BE2C (cell line): ENCODE measurements at regions not wholly inside any gene's neighbourhood (a gene's known extent, or its start where the extent isn't known, plus 50 kb on each side); places are given as distances from the start of the nearest gene placed in this dataset.
A peak's percentile ranks its signal among the peaks of the same experiment; 100 is the strongest.

Source experiments
- DNase-seq: peaks from one replicate; pipeline ENCODE4 v3.0.0-alpha.2; 2020
- H3K27me3 ChIP-seq: fragments of 250-450 bp; sonication (Bioruptor Pico); 2 replicates; pipeline ENCODE4 v1.5.1; 2020; ENCODE audit warnings: mild to moderate bottlenecking
- H3K36me3 ChIP-seq: fragments of 250-450 bp; sonication (Bioruptor Pico); 2 replicates; pipeline ENCODE4 v1.5.1; 2020; ENCODE audit warnings: mild to moderate bottlenecking
- H3K4me1 ChIP-seq: fragments of 250-450 bp; sonication (Bioruptor Pico); 2 replicates; pipeline ENCODE4 v1.5.1; 2020
- H3K4me3 ChIP-seq: 2 replicates; pipeline ENCODE4 v1.5.1; 2011; ENCODE audit warnings: low read depth, low read length
- H3K9me3 ChIP-seq: fragments of 250-450 bp; sonication (Bioruptor Pico); 2 replicates; pipeline ENCODE4 v1.5.1; 2020
- TF ChIP-seq, protein P1 (sequence below): IDR thresholded peaks from 2 replicates; pipeline ENCODE4 v1.5.1; 2012; ENCODE audit warnings: mild to moderate bottlenecking, low read depth, low read length

DNA sequence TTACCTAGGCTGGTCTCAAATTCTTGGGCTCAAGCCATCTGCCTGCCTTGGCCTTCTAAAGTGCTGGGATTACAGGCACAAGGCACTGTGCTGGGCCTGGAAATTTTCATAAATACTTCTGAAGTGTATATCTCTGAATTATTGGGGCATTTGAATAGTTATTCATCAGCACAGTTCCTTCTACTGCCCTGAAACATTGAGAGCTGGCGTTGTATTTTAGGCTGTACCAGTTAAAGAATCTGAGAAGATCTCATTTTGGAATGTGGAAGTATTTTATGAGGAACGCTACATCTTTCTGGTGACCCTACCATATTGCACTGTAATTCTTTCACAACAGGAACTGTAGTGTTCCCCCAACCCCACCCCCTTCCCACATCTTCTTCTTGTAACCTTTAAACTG, 349.0 kb upstream of the RGS6 start:
- Histone ChIP-seq H3K4me1 (peaks cover 49% of the 10 kb centered on the region), H3K27me3 (no peaks in the 10 kb centered on the region), H3K9me3 (no peaks in the 10 kb centered on the region), H3K4me3 (no peak overlapping the region), H3K36me3 (no peaks in the 10 kb centered on the region)
- no peak for DNase-seq
- TF ChIP-seq, protein P1, sequence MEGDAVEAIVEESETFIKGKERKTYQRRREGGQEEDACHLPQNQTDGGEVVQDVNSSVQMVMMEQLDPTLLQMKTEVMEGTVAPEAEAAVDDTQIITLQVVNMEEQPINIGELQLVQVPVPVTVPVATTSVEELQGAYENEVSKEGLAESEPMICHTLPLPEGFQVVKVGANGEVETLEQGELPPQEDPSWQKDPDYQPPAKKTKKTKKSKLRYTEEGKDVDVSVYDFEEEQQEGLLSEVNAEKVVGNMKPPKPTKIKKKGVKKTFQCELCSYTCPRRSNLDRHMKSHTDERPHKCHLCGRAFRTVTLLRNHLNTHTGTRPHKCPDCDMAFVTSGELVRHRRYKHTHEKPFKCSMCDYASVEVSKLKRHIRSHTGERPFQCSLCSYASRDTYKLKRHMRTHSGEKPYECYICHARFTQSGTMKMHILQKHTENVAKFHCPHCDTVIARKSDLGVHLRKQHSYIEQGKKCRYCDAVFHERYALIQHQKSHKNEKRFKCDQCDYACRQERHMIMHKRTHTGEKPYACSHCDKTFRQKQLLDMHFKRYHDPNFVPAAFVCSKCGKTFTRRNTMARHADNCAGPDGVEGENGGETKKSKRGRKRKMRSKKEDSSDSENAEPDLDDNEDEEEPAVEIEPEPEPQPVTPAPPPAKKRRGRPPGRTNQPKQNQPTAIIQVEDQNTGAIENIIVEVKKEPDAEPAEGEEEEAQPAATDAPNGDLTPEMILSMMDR = no peak

DNA sequence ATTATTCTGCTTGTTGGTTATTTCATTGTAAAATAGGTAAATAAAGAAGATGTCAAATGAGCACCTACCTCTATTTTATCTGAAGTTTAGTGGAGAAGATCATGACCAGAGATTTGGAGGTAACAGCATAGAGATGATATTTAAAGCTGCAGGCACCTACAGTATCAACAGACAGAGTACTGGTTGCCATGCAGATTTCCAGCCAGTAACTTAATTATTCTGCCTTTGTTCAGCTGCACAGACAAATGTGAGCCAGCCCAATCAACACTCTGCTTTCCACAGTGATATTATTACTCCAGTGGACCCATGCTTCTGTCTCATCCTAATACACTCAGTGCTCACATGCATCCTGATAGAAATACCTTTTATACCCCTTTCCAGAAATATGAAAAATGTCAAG, 348.5 kb upstream of the RGS6 start:
- DNase-seq = no peak
- Histone ChIP-seq H3K4me1 (peaks cover 51% of the 10 kb centered on the region), H3K9me3 (no peaks in the 10 kb centered on the region), H3K36me3 (no peaks in the 10 kb centered on the region), H3K27me3 (no peaks in the 10 kb centered on the region), H3K4me3 (no peak overlapping the region)
- TF ChIP-seq, protein P1 = no peak

DNA sequence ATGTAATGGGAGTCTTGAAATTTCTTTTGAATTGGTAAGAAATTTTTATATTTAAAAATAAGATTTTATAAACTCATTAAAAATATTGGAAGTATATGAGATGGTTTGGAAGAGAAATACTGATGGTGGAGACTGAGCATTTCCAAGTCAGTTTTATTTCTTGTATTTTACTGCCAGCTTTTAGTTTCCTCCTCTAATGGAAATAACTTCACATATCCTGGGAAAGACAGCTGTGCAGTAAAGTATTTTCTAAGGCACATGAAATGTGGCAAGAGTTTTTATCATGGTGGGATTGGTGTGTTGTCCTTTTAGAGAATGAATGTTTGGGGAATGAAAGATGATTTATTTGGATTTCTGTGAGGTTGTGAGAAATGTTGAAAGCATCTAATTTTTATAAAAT, 346.9 kb upstream of the RGS6 start:
- no peak for DNase-seq
- Histone ChIP-seq H3K9me3 (no peaks in the 10 kb centered on the region), H3K36me3 (no peaks in the 10 kb centered on the region), H3K4me3 (no peak overlapping the region; the same call in 1 of the 2 replicates), H3K4me1 (peaks cover 46% of the 10 kb centered on the region), H3K27me3 (no peaks in the 10 kb centered on the region)
- TF ChIP-seq, protein P1 = no peak

DNA sequence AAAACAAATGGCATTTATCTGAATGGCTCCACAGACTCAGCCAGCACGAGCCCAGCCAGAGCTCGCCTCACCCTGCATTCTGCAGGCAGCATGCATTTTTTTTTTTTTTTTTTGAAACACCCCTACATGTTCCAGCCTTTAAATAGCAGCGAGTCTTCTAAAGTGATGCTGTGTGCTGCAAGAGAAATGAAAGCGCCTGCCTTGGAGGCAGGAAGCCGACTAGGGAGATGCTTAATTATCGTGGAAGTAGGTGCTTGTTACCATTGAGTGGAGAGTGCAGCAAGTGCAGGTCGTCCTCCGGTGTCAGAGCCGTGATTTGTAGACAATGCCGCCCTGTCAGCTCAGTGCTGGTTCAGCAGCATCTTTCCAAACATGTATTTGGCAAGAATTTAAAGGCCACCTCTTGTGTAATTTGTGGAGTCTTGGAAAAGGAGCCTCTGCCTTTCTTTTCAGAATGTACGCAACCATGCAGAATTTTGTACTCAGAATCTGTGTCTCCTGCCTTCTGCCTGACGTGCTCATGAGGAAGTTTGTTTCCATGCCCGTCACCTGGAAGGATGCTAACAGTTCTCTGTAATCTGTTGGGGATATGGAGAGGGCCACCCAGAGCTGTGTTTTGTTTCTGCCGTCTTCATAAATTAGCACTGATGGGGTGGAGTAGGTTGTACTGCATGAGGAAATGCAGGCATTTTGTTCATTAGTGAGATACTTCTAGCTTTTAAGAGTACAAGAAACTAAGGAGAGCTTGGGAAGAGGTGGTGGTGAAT, 345.9 kb upstream of the RGS6 start:
- Histone ChIP-seq H3K9me3 (no peaks in the 10 kb centered on the region), H3K4me3 (peak overlapping the region; percentile 67), H3K27me3 (no peaks in the 10 kb centered on the region), H3K4me1 (peaks cover 41% of the 10 kb centered on the region), H3K36me3 (no peaks in the 10 kb centered on the region)
- DNase-seq = peak; percentile 27
- TF ChIP-seq, protein P1 = no peak

DNA sequence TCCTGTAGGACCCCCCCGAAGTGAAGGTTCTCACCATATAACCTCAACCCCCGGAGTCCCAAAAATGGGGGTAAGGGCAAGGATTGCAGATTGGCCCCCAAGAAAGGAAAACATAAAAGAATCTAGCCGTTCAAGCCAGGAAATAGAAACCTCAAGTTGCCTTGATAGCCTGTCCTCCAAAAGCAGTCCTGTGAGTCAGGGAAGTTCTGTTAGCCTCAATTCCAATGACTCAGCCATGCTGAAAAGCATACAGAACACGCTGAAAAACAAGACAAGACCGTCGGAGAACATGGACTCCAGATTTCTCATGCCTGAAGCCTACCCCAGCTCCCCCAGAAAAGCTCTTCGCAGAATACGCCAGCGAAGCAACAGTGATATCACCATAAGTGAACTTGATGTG, 344.2 kb upstream of the RGS6 start:
- Histone ChIP-seq H3K4me3 (no peak overlapping the region), H3K27me3 (no peaks in the 10 kb centered on the region), H3K9me3 (no peaks in the 10 kb centered on the region), H3K36me3 (no peaks in the 10 kb centered on the region), H3K4me1 (peaks cover 31% of the 10 kb centered on the region)
- no peak for DNase-seq
- TF ChIP-seq, protein P1 = no peak

DNA sequence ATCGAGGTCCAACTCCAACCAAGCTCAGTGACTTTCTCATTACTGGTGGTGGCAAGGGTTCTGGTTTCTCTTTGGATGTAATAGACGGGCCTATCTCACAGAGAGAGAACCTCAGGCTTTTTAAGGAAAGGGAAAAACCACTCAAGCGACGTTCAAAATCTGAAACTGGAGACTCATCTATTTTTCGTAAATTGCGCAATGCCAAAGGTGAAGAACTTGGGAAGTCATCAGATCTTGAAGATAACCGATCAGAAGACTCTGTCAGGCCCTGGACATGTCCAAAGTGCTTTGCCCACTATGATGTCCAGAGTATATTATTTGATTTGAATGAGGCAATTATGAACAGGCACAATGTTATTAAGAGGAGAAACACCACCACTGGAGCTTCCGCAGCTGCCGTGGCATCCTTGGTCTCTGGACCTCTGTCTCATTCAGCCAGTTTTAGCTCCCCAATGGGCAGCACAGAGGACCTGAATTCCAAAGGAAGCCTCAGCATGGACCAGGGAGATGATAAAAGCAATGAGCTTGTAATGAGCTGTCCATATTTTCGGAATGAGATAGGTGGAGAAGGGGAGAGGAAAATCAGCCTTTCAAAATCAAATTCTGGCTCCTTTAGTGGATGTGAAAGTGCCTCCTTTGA, 343.5 kb upstream of the RGS6 start:
- Histone ChIP-seq H3K9me3 (no peaks in the 10 kb centered on the region), H3K27me3 (no peaks in the 10 kb centered on the region), H3K36me3 (no peaks in the 10 kb centered on the region), H3K4me3 (no peak overlapping the region), H3K4me1 (peaks cover 25% of the 10 kb centered on the region)
- DNase-seq = no peak
- TF ChIP-seq, protein P1 = no peak
